HEK293T (cell line): ENCODE measurements at regions not wholly inside any gene's neighbourhood (a gene's known extent, or its start where the extent isn't known, plus 50 kb on each side); places are given as distances from the start of the nearest gene placed in this dataset.

ENCODE experiments used
- CTCF ChIA-PET: fragments of 350-600 bp; formaldehyde crosslinking; extraction: SDS; loops from one replicate; lab custom pipeline; 2021; ENCODE audit warnings: antibody characterized with exemption, inconsistent platforms; lab: Yijun Ruan, JAX
- POLR2A ChIA-PET: fragments of 350-600 bp; formaldehyde crosslinking; extraction: SDS; loops from one replicate; lab custom pipeline; 2020; ENCODE audit warnings: antibody characterized with exemption, inconsistent platforms; lab: Yijun Ruan, JAX
- DNase-seq: peaks from one replicate; pipeline ENCODE4 v3.0.0; 2012; ENCODE audit warnings: mixed read lengths; ENCODE audit errors: extremely low spot score
- ARNT ChIP-seq: fragments of 450-650 bp; IDR thresholded peaks from 2 replicates; pipeline ENCODE4 v1.6.1; 2017; ENCODE audit warnings: mild to moderate bottlenecking
- BHLHE40 ChIP-seq: fragments of 450-650 bp; IDR thresholded peaks from 2 replicates; pipeline ENCODE4 v1.6.1; 2016; ENCODE audit warnings: mild to moderate bottlenecking, moderate library complexity, borderline replicate concordance
- CTBP1 ChIP-seq: fragments of 450-650 bp; IDR thresholded peaks from 2 replicates; pipeline ENCODE4 v1.6.1; 2016; ENCODE audit warnings: borderline replicate concordance
- ELF4 ChIP-seq: fragments of 450-650 bp; IDR thresholded peaks from 2 replicates; pipeline ENCODE4 v1.6.1; 2017; ENCODE audit warnings: antibody characterized with exemption
- FOXA1 ChIP-seq: fragments of 450-650 bp; IDR thresholded peaks from 2 replicates; pipeline ENCODE4 v1.6.1; 2016; ENCODE audit warnings: mild to moderate bottlenecking
- FOXK2 ChIP-seq: fragments of 450-650 bp; IDR thresholded peaks from 2 replicates; pipeline ENCODE4 v1.6.1; 2016; ENCODE audit warnings: mild to moderate bottlenecking
- FOXM1 ChIP-seq: fragments of 450-650 bp; IDR thresholded peaks from 2 replicates; pipeline ENCODE4 v1.6.1; 2017; ENCODE audit warnings: mild to moderate bottlenecking, borderline replicate concordance
- HDGF ChIP-seq: fragments of 450-650 bp; IDR thresholded peaks from 2 replicates; pipeline ENCODE4 v1.6.1; 2017; ENCODE audit warnings: antibody characterized with exemption, borderline replicate concordance
- L3MBTL2 ChIP-seq: fragments of 450-650 bp; conservative IDR thresholded peaks from 2 replicates; pipeline ENCODE4 v1.6.1; 2016; ENCODE audit warnings: mild to moderate bottlenecking
- LEF1 ChIP-seq: fragments of 450-650 bp; IDR thresholded peaks from 2 replicates; pipeline ENCODE4 v1.6.1; 2017; ENCODE audit warnings: mild to moderate bottlenecking, borderline replicate concordance
- NFRKB ChIP-seq: fragments of 450-650 bp; IDR thresholded peaks from 2 replicates; pipeline ENCODE4 v1.6.1; 2016; ENCODE audit warnings: mild to moderate bottlenecking, moderate library complexity
- PKNOX1 ChIP-seq: fragments of 450-650 bp; IDR thresholded peaks from 2 replicates; pipeline ENCODE4 v1.6.1; 2016
- SP1 ChIP-seq: fragments of 450-650 bp; IDR thresholded peaks from 2 replicates; pipeline ENCODE4 v1.6.1; 2017
- SUZ12 ChIP-seq: fragments of 450-650 bp; IDR thresholded peaks from 2 replicates; pipeline ENCODE4 v1.6.1; 2016; ENCODE audit warnings: mild to moderate bottlenecking
- TARDBP ChIP-seq: fragments of 450-650 bp; IDR thresholded peaks from 2 replicates; pipeline ENCODE4 v1.6.1; 2016
- ZNF384 ChIP-seq: fragments of 450-650 bp; IDR thresholded peaks from 2 replicates; pipeline ENCODE4 v1.6.1; 2016

- TF ChIP-seq L3MBTL2 (no peak), TARDBP (no peak), FOXM1 (no peak), FOXK2 (no peak), BHLHE40 (no peak), NFRKB (no peak), HDGF (no peak), PKNOX1 (no peak), ZNF384 (no peak), CTBP1 (no peak), SP1 (no peak), FOXA1 (no peak), ELF4 (no peak), ARNT (no peak), LEF1 (no peak), SUZ12 (no peak)
- ChIA-PET POLR2A (no interaction called here), CTCF (no interaction called here)
- DNase-seq, result no peak
These were observed 51.2 kb downstream of the OR13H1 start for GRCh38 chrX:131595120-131595519.

- DNase-seq, result no peak
- POLR2A ChIA-PET, result no interaction called here
- TF ChIP-seq TARDBP, result no peak
- TF ChIP-seq LEF1, result no peak
- no peak for TF ChIP-seq ELF4
- no peak for TF ChIP-seq PKNOX1
- no peak for TF ChIP-seq CTBP1
- no peak for TF ChIP-seq FOXM1
- TF ChIP-seq HDGF, result no peak
- no peak for TF ChIP-seq NFRKB
- no peak for TF ChIP-seq SP1
- no peak for TF ChIP-seq SUZ12
- TF ChIP-seq FOXK2, result no peak
- TF ChIP-seq ARNT, result no peak
- TF ChIP-seq L3MBTL2, result no peak
- no peak for TF ChIP-seq BHLHE40
- no peak for TF ChIP-seq FOXA1
- no peak for TF ChIP-seq ZNF384
- CTCF ChIA-PET, result interaction anchor here (0.6 kb wide), 1 partner anchor 636 kb away, joined by 3 read pairs; no protein-coding TSS in a partner anchor
These were observed 64.0 kb downstream of the OR13H1 start for GRCh38 chrX:131607792-131608369.

- no peak for DNase-seq
- CTCF ChIA-PET, result no interaction called here
- no peak for TF ChIP-seq L3MBTL2
- no peak for TF ChIP-seq ELF4
- TF ChIP-seq FOXM1, result no peak
- no peak for TF ChIP-seq CTBP1
- TF ChIP-seq ARNT, result no peak
- TF ChIP-seq LEF1, result no peak
- no peak for TF ChIP-seq ZNF384
- no peak for TF ChIP-seq FOXK2
- TF ChIP-seq FOXA1, result no peak
- no peak for TF ChIP-seq SP1
- no peak for TF ChIP-seq NFRKB
- TF ChIP-seq BHLHE40, result no peak
- POLR2A ChIA-PET, result no interaction called here
These were observed 65.6 kb downstream of the OR13H1 start for GRCh38 chrX:131609480-131609879.

- TF ChIP-seq TARDBP, result no peak
- no peak for TF ChIP-seq LEF1
- TF ChIP-seq FOXK2, result no peak
- TF ChIP-seq BHLHE40, result no peak
- no peak for TF ChIP-seq FOXA1
- TF ChIP-seq FOXM1, result no peak
- no peak for TF ChIP-seq SP1
- no peak for TF ChIP-seq L3MBTL2
- ChIA-PET POLR2A (no interaction called here), CTCF (no interaction called here)
- DNase-seq, result no peak
These were observed 69.4 kb downstream of the OR13H1 start for GRCh38 chrX:131613260-131613659.

GRCh38 chrX:131614241-131614640 is 70.4 kb downstream of the OR13H1 start:
- CTCF ChIA-PET, result no interaction called here
- POLR2A ChIA-PET, result no interaction called here
- TF ChIP-seq FOXA1, result no peak
- no peak for DNase-seq

GRCh38 chrX:131617182-131617581 is 73.3 kb downstream of the OR13H1 start:
- ChIA-PET POLR2A (interaction anchor here (0.7 kb wide), 1 partner anchor 127 kb away, joined by 3 read pairs; no protein-coding TSS in a partner anchor), CTCF (no interaction called here)
- no peak for DNase-seq
- TF ChIP-seq PKNOX1 (no peak), HDGF (no peak), FOXA1 (no peak), NFRKB (no peak), SP1 (no peak), FOXM1 (no peak), ARNT (no peak), FOXK2 (no peak), TARDBP (no peak), LEF1 (no peak), CTBP1 (no peak)

GRCh38 chrX:131621650-131622049 is 77.8 kb downstream of the OR13H1 start:
- CTCF ChIA-PET, result no interaction called here

More at GRCh38 chrX:131621650-131622049, 77.8 kb downstream of the OR13H1 start:
- no peak for DNase-seq
- POLR2A ChIA-PET, result no interaction called here
- TF ChIP-seq ARNT, result no peak
- TF ChIP-seq CTBP1, result no peak
- no peak for TF ChIP-seq FOXM1
- no peak for TF ChIP-seq SUZ12
- TF ChIP-seq LEF1, result no peak
- no peak for TF ChIP-seq TARDBP
- no peak for TF ChIP-seq L3MBTL2
- TF ChIP-seq SP1, result no peak
- no peak for TF ChIP-seq FOXA1
- no peak for TF ChIP-seq NFRKB
